ENCODE measurements at regions not wholly inside any gene's neighbourhood (a gene's known extent, or its start where the extent isn't known, plus 50 kb on each side); places are given as distances from the start of the nearest gene placed in this dataset.

GRCh38 chr4:184563621-184564020, 85.6 kb downstream of the CASP3 start:
- no peak for TF ChIP-seq POLR2A (IDR thresholded peaks at IDR 0.05)
- no peak for TF ChIP-seq EP300 (IDR thresholded peaks at IDR 0.05)
